GM12892 (cell line): ENCODE measurements at regions not wholly inside any gene's neighbourhood (a gene's known extent, or its start where the extent isn't known, plus 50 kb on each side); places are given as distances from the start of the nearest gene placed in this dataset.

Source experiments
- POLR2A ChIP-seq: IDR thresholded peaks from 2 replicates; pipeline ENCODE4 v1.6.1; 2011; ENCODE audit warnings: low read depth, low read length, control low read depth
- POLR2AphosphoS5 ChIP-seq: IDR thresholded peaks from 2 replicates; pipeline ENCODE4 v1.6.1; 2011; ENCODE audit warnings: low read depth, low read length, control low read depth
- TAF1 ChIP-seq: IDR thresholded peaks from 2 replicates; pipeline ENCODE4 v1.6.1; 2011; ENCODE audit warnings: low read depth, mild to moderate bottlenecking, control low read depth, low read length, borderline replicate concordance

DNA sequence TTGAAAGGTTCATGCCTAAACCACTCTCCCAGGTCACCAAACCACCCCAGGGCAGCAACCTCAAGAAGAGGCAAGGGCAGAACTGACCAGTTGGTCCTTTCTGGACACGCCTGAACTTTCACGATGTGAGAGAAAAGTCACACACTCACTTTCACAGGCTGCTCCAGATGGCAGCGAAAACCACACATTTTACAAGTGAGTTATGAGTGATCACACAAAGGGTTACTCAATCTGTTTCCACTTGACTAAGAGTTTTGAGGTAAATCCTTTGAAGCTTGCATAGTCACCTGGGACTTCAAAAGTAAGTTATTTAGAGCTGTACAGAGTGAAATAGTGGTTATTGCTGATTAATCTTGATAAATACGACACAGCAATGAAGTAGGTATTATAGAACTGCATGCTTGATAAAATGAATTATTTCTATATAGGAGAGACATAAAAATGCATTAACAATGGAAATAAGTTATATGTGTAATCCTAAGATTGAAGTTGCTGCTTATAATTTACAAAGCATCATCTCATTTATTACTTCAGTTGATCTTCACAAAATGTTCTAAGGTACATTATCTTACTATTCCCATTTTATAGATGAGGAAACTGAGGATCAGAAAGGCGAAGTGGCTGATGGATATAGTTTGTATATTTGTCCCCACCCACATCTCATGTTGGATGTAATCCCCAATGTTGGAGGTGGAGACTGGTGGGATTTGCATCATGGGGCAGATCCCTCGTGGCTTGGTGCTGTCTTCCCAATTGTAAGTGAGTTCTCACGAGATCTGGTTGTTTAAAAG, 103.0 kb upstream of the KLF3 start:
- TF ChIP-seq POLR2A (no peak), POLR2AphosphoS5 (no peak), TAF1 (no peak)
